OCI-LY7 (cell line): ENCODE measurements at regions not wholly inside any gene's neighbourhood (a gene's known extent, or its start where the extent isn't known, plus 50 kb on each side); places are given as distances from the start of the nearest gene placed in this dataset.

Experiments
- CTCF ChIP-seq: fragments of 200-600 bp; sonication (generic); conservative IDR thresholded peaks from 2 replicates; pipeline ENCODE4 v1.5.1; 2014; ENCODE audit warnings: mild to moderate bottlenecking, antibody characterized with exemption, low read length, moderate library complexity, mixed read lengths
- EZH2phosphoT487 ChIP-seq: fragments of 200-600 bp; sonication (generic); IDR thresholded peaks from 2 replicates; pipeline ENCODE4 v1.6.1; 2018; ENCODE audit warnings: low read depth, borderline replicate concordance, mild to moderate bottlenecking, mixed run types, antibody characterized with exemption, low read length, moderate library complexity, mixed read lengths

GRCh38 chr6:89021629-89022028, 58.2 kb upstream of the RNGTT start:
- TF ChIP-seq CTCF = no peak
- no peak for TF ChIP-seq EZH2phosphoT487
